BJ (cell line): ENCODE measurements at regions not wholly inside any gene's neighbourhood (a gene's known extent, or its start where the extent isn't known, plus 50 kb on each side); places are given as distances from the start of the nearest gene placed in this dataset.

Source experiments
- CTCF ChIA-PET: fragments of 350-600 bp; formaldehyde crosslinking; extraction: SDS; loops from one replicate; lab custom pipeline; 2021; ENCODE audit warnings: antibody characterized with exemption, inconsistent platforms; lab: Yijun Ruan, JAX
- POLR2A ChIA-PET: fragments of 300-600 bp; sonication (Branson Sonifier 250); formaldehyde crosslinking; extraction: SDS; loops from one replicate; lab custom pipeline; 2021; ENCODE audit warnings: antibody characterized with exemption; lab: Charles Lee
- DNase-seq: peaks from one replicate; pipeline ENCODE4 v3.0.0-alpha.2; 2011; ENCODE audit warnings: low read depth
- H3K27me3 ChIP-seq: 2 replicates; pipeline ENCODE4 v1.6.0; 2011; ENCODE audit warnings: low read length; ENCODE audit not compliant: control insufficient read depth, insufficient read depth
- H3K36me3 ChIP-seq: 2 replicates; pipeline ENCODE4 v1.5.1; 2011; ENCODE audit warnings: low read length; ENCODE audit not compliant: control insufficient read depth, insufficient read depth
- H3K4me3 ChIP-seq: 2 replicates; pipeline ENCODE4 v1.5.1; 2011; ENCODE audit warnings: low read depth, mild to moderate bottlenecking, control low read depth, low read length
- CTCF ChIP-seq: IDR thresholded peaks from 2 replicates; pipeline ENCODE4 v1.5.1; 2011; ENCODE audit warnings: low read depth, mild to moderate bottlenecking, control low read depth, inconsistent platforms, low read length, moderate library complexity; ENCODE audit not compliant: insufficient read depth

GRCh38 chr17:413016-413350 lies 60.4 kb upstream of the RPH3AL start:
- ChIA-PET POLR2A (no interaction called here), CTCF (interaction anchor here (0.6 to 3.3 kb wide), 11 partner anchors 10 to 322 kb away, joined by 3 to 230 read pairs (median 7); no protein-coding TSS in a partner anchor)
- no peaks in the 10 kb centered on the region for H3K36me3 ChIP-seq
- DNase-seq, result no peak
- no peak overlapping the region for H3K4me3 ChIP-seq
- TF ChIP-seq CTCF, result no peak
- no peaks in the 10 kb centered on the region for H3K27me3 ChIP-seq

GRCh38 chr17:412211-413015 lies 59.8 kb upstream of the RPH3AL start:
- no peak overlapping the region for H3K4me3 ChIP-seq
- peak; percentile 9 for DNase-seq
- no peaks in the 10 kb centered on the region for H3K27me3 ChIP-seq
- ChIA-PET POLR2A (no interaction called here), CTCF (interaction anchor here (0.6 to 3.3 kb wide), 29 partner anchors 10 to 585 kb away, joined by 3 to 230 read pairs (median 3); partner anchors contain the start of gene TIMM22)
- H3K36me3 ChIP-seq, result no peaks in the 10 kb centered on the region
- peak; percentile 84 for TF ChIP-seq CTCF

- ChIA-PET CTCF (interaction anchor here (0.8 to 3.3 kb wide), 22 partner anchors 11 to 585 kb away, joined by 3 to 230 read pairs (median 4); partner anchors contain the start of gene TIMM22), POLR2A (interaction anchor here (0.6 kb wide), 1 partner anchor 290 kb away, joined by 3 read pairs; no protein-coding TSS in a partner anchor)
- no peaks in the 10 kb centered on the region for H3K36me3 ChIP-seq
- no peak for TF ChIP-seq CTCF
- no peaks in the 10 kb centered on the region for H3K27me3 ChIP-seq
- no peak for DNase-seq
- H3K4me3 ChIP-seq, result no peak overlapping the region
Measured at GRCh38 chr17:411421-412120, 59.0 kb upstream of the RPH3AL start.

- H3K4me3 ChIP-seq, result peak overlapping the region; percentile 63
- no peaks in the 10 kb centered on the region for H3K36me3 ChIP-seq
- CTCF ChIA-PET, result interaction anchor here (0.6 to 3.3 kb wide), 6 partner anchors 12 to 585 kb away, joined by 3 to 230 read pairs (median 9); a partner anchor contains a TSS
- no peak for DNase-seq
- no peaks in the 10 kb centered on the region for H3K27me3 ChIP-seq
- TF ChIP-seq CTCF, result no peak
- POLR2A ChIA-PET, result interaction anchor here (0.5 to 0.6 kb wide), 2 partner anchors 290 to 291 kb away, joined by 3 read pairs; no protein-coding TSS in a partner anchor
Measured at GRCh38 chr17:410543-411401, 58.2 kb upstream of the RPH3AL start.
